ENCODE measurements at regions not wholly inside any gene's neighbourhood (a gene's known extent, or its start where the extent isn't known, plus 50 kb on each side); places are given as distances from the start of the nearest gene placed in this dataset.

GRCh38 chr1:60921175-60921574 lies 161.2 kb upstream of the NFIA start (continued):
- no peak for TF ChIP-seq ATF3 (IDR thresholded peaks at IDR 0.05; ENCODE audit: insufficient read depth, low read depth, low read length)
- no peak for TF ChIP-seq CHD1 (IDR thresholded peaks at IDR 0.05; ENCODE audit: low read depth, low read length)
- no peak for TF ChIP-seq MAX (IDR thresholded peaks at IDR 0.05)
- TF ChIP-seq TAF1 (IDR thresholded peaks at IDR 0.05; ENCODE audit: low read depth, low read length) = no peak
